ENCODE measurements at regions not wholly inside any gene's neighbourhood (a gene's known extent, or its start where the extent isn't known, plus 50 kb on each side); places are given as distances from the start of the nearest gene placed in this dataset.

- TF ChIP-seq CTCF (IDR thresholded peaks at IDR 0.05) (no peak), POLR2A (IDR thresholded peaks at IDR 0.05) (no peak)
Observed at GRCh38 chr2:13109516-13109915, 392.8 kb downstream of the TRIB2 start.

Measured in testis (tissue), 2 donors.